Fibroblast of lung (primary cell): ENCODE measurements at regions not wholly inside any gene's neighbourhood (a gene's known extent, or its start where the extent isn't known, plus 50 kb on each side); places are given as distances from the start of the nearest gene placed in this dataset.

ENCODE experiments used
- EZH2 ChIP-seq: IDR thresholded peaks from 2 replicates; pipeline ENCODE4 v1.5.1; 2012; ENCODE audit warnings: low read length, control low read depth, mild to moderate bottlenecking; ENCODE audit errors: missing control alignments
- TF ChIP-seq, protein P1 (sequence below), 2 donors: IDR thresholded peaks in 1 of 2; conservative IDR thresholded peaks in 1 of 2; 1 replicate in 1 of 2; 2 replicates in 1 of 2; pipeline ENCODE4 v1.5.1; 2011 to 2012; ENCODE audit warnings: low read length in 2 of 2, control low read depth in 1 of 2, inconsistent platforms in 1 of 2, low read depth in 1 of 2, mild to moderate bottlenecking in 1 of 2

- TF ChIP-seq, protein P1, sequence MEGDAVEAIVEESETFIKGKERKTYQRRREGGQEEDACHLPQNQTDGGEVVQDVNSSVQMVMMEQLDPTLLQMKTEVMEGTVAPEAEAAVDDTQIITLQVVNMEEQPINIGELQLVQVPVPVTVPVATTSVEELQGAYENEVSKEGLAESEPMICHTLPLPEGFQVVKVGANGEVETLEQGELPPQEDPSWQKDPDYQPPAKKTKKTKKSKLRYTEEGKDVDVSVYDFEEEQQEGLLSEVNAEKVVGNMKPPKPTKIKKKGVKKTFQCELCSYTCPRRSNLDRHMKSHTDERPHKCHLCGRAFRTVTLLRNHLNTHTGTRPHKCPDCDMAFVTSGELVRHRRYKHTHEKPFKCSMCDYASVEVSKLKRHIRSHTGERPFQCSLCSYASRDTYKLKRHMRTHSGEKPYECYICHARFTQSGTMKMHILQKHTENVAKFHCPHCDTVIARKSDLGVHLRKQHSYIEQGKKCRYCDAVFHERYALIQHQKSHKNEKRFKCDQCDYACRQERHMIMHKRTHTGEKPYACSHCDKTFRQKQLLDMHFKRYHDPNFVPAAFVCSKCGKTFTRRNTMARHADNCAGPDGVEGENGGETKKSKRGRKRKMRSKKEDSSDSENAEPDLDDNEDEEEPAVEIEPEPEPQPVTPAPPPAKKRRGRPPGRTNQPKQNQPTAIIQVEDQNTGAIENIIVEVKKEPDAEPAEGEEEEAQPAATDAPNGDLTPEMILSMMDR (conservative IDR thresholded peaks at IDR 0.05 in 1 of 2, IDR thresholded peaks at IDR 0.05 in 1 of 2; ENCODE audit: low read depth in 1 of 2, low read length in 2 of 2), result no peak
- no peak for TF ChIP-seq EZH2
Measured at GRCh38 chrX:40164751-40165150, 67.0 kb upstream of the BCOR start.
